H9 (cell line): ENCODE measurements at regions not wholly inside any gene's neighbourhood (a gene's known extent, or its start where the extent isn't known, plus 50 kb on each side); places are given as distances from the start of the nearest gene placed in this dataset.

Source experiments
- DNase-seq: peaks from one replicate; pipeline ENCODE4 v3.0.0-alpha.2; 2017
- H2AFZ ChIP-seq: one replicate; pipeline ENCODE4 v1.6.1; 2013; ENCODE audit warnings: mild to moderate bottlenecking, low read length, control low read depth, moderate library complexity
- H2AK5ac ChIP-seq: 2 replicates; pipeline ENCODE4 v1.6.1; 2013; ENCODE audit warnings: low read length, control low read depth, mixed read lengths; ENCODE audit not compliant: insufficient read length
- H2BK120ac ChIP-seq: one replicate; pipeline ENCODE4 v1.6.1; 2013; ENCODE audit warnings: low read depth, mild to moderate bottlenecking, low read length, control low read depth, inconsistent platforms; ENCODE audit not compliant: poor library complexity, severe bottlenecking
- H2BK12ac ChIP-seq: 2 replicates; pipeline ENCODE4 v1.6.1; 2013; ENCODE audit warnings: low read length, control low read depth, mixed read lengths, low read depth; ENCODE audit not compliant: insufficient read length
- H2BK15ac ChIP-seq: 2 replicates; pipeline ENCODE4 v1.6.1; 2013; ENCODE audit warnings: low read depth, low read length, control low read depth
- H2BK20ac ChIP-seq: one replicate; pipeline ENCODE4 v1.6.1; 2013; ENCODE audit warnings: low read depth, mild to moderate bottlenecking, low read length, control low read depth, inconsistent platforms; ENCODE audit not compliant: poor library complexity, severe bottlenecking
- H2BK5ac ChIP-seq: 2 replicates; pipeline ENCODE4 v1.6.1; 2013; ENCODE audit warnings: low read length, control low read depth, mixed read lengths; ENCODE audit not compliant: insufficient read length
- H3K14ac ChIP-seq: 2 replicates; pipeline ENCODE4 v1.6.1; 2013; ENCODE audit warnings: low read length, control low read depth; ENCODE audit not compliant: insufficient read depth
- H3K18ac ChIP-seq: 2 replicates; pipeline ENCODE4 v1.6.1; 2013; ENCODE audit warnings: low read depth, mild to moderate bottlenecking, mixed read lengths, low read length, control low read depth; ENCODE audit not compliant: insufficient read length
- H3K23ac ChIP-seq: 2 replicates; pipeline ENCODE4 v1.6.1; 2013; ENCODE audit warnings: low read length, control low read depth, mixed read lengths, low read depth; ENCODE audit not compliant: insufficient read length
- H3K23me2 ChIP-seq: 2 replicates; pipeline ENCODE4 v1.6.1; 2013; ENCODE audit warnings: low read depth, mild to moderate bottlenecking, mixed read lengths, low read length, control low read depth; ENCODE audit not compliant: insufficient read length, poor library complexity, severe bottlenecking
- H3K27ac ChIP-seq: 2 replicates; pipeline ENCODE4 v1.5.1; 2013; ENCODE audit warnings: low read length, control low read depth, mixed read lengths, low read depth; ENCODE audit not compliant: insufficient read length
- H3K27me3 ChIP-seq: 2 replicates; pipeline ENCODE4 v1.6.1; 2013; ENCODE audit warnings: low read length, control low read depth, inconsistent platforms; ENCODE audit not compliant: insufficient read depth
- H3K4ac ChIP-seq: 2 replicates; pipeline ENCODE4 v1.6.1; 2013; ENCODE audit warnings: low read depth, mild to moderate bottlenecking, control low read depth, inconsistent platforms, low read length, moderate library complexity
- H3K4me1 ChIP-seq: 2 replicates; pipeline ENCODE4 v1.6.1; 2013; ENCODE audit warnings: low read length, control low read depth, inconsistent platforms; ENCODE audit not compliant: insufficient read depth
- H3K4me2 ChIP-seq: 2 replicates; pipeline ENCODE4 v1.6.1; 2013; ENCODE audit warnings: low read length, control low read depth, mixed read lengths; ENCODE audit not compliant: insufficient read length, insufficient read depth
- H3K56ac ChIP-seq: 2 replicates; pipeline ENCODE4 v1.6.1; 2013; ENCODE audit warnings: low read depth, mild to moderate bottlenecking, mixed read lengths, low read length, control low read depth; ENCODE audit not compliant: insufficient read length
- H3K79me1 ChIP-seq: 2 replicates; pipeline ENCODE4 v1.6.1; 2013; ENCODE audit warnings: low read depth, mild to moderate bottlenecking, moderate library complexity, low read length, control low read depth, inconsistent platforms; ENCODE audit not compliant: insufficient read depth, poor library complexity, severe bottlenecking
- H3K79me2 ChIP-seq: 2 replicates; pipeline ENCODE4 v1.6.1; 2013; ENCODE audit warnings: low read length, control low read depth, inconsistent platforms; ENCODE audit not compliant: insufficient read depth
- H3K9ac ChIP-seq: 2 replicates; pipeline ENCODE4 v1.6.1; 2013; ENCODE audit warnings: low read length, control low read depth, mixed read lengths; ENCODE audit not compliant: insufficient read length; ENCODE audit errors: extremely low read depth
- H3K9me3 ChIP-seq: one replicate; pipeline ENCODE4 v1.6.1; 2013; ENCODE audit warnings: low read depth, low read length, inconsistent platforms; ENCODE audit not compliant: control insufficient read depth
- H3T11ph ChIP-seq: one replicate; pipeline ENCODE4 v1.6.1; 2013; ENCODE audit warnings: mild to moderate bottlenecking, low read length, control low read depth, inconsistent platforms
- H4K20me1 ChIP-seq: one replicate; pipeline ENCODE4 v1.6.1; 2013; ENCODE audit not compliant: control insufficient read depth, insufficient read length, insufficient read depth
- H4K5ac ChIP-seq: 2 replicates; pipeline ENCODE4 v1.6.1; 2013; ENCODE audit warnings: low read depth, mild to moderate bottlenecking, mixed read lengths, low read length, control low read depth; ENCODE audit not compliant: insufficient read length
- H4K8ac ChIP-seq: replicated peaks from 2 replicates; pipeline ENCODE4 v1.6.1; 2013; ENCODE audit warnings: low read length, control low read depth, mixed read lengths, low read depth; ENCODE audit not compliant: insufficient read length
- H4K91ac ChIP-seq: 2 replicates; pipeline ENCODE4 v1.6.1; 2013; ENCODE audit warnings: low read depth, mild to moderate bottlenecking, moderate library complexity, mixed read lengths, low read length, control low read depth; ENCODE audit not compliant: insufficient read length
- H3K27ac Mint-ChIP-seq, 3 experiments: 2 replicates in 2 of 3; 3 replicates in 1 of 3; pipeline ENCODE4 v1.8.0; 2020 to 2021; ENCODE audit warnings: mixed read lengths in 3 of 3, mild to moderate bottlenecking in 1 of 3, moderate library complexity in 1 of 3
- H3K27me3 Mint-ChIP-seq: 2 replicates; pipeline ENCODE4 v1.8.0; 2021; ENCODE audit warnings: low read depth, mild to moderate bottlenecking, moderate library complexity, mixed read lengths
- H3K36me3 Mint-ChIP-seq, 3 experiments: 2 replicates in 2 of 3; 3 replicates in 1 of 3; pipeline ENCODE4 v1.8.0; 2020 to 2021; ENCODE audit warnings: low read depth in 3 of 3, mixed read lengths in 3 of 3; ENCODE audit not compliant: insufficient read depth in 1 of 3
- H3K4me1 Mint-ChIP-seq, 2 experiments: 2 replicates each; pipeline ENCODE4 v1.8.0; 2020; ENCODE audit warnings: mixed read lengths in 2 of 2
- H3K4me3 Mint-ChIP-seq, 2 experiments: 2 replicates in 1 of 2; 3 replicates in 1 of 2; pipeline ENCODE4 v1.8.0; 2020 to 2021; ENCODE audit warnings: mild to moderate bottlenecking in 2 of 2, mixed read lengths in 2 of 2, moderate library complexity in 1 of 2
- H3K9me3 Mint-ChIP-seq, 2 experiments: 2 replicates in 1 of 2; 3 replicates in 1 of 2; pipeline ENCODE4 v1.8.0; 2020; ENCODE audit warnings: mild to moderate bottlenecking in 2 of 2, mixed read lengths in 2 of 2, moderate library complexity in 1 of 2
- WGBS: extraction: QIAGEN DNeasy Blood & Tissue Kit; methylation state at CpG from one replicate; pipeline ENCODE4 v1.1.7; 2013; ENCODE audit warnings: missing lambda C conversion rate, low lambda C conversion rate, mixed read lengths; ENCODE audit not compliant: insufficient read length; ENCODE audit errors: extremely low coverage; 5-methylcytosine and 5-hydroxymethylcytosine counted together
- TF ChIP-seq, protein P1 (sequence below): fragments of 200-600 bp; sonication (generic); conservative IDR thresholded peaks from 3 replicates; pipeline ENCODE4 v1.8.0; 2021; ENCODE audit warnings: antibody characterized with exemption, mild to moderate bottlenecking

DNA sequence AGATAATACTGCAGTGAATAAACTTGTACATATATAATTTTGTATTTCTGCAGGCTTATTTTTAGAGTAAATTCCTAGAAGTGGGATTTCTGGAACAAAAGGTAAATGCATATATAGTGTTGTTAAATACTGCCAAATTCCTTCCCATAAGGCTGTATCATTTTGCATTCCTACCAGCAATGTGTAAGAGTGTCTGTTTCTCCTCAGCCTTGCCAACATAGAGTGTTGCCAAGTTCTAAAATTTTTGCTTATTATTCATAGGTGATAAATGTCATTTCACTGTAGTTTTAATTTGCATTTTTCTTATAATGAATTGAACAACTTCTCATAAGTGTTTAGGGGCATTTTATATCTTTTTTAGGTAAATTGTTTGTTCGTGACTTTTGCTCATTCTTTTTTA lies 174.2 kb upstream of the ZBED5 start:
- Histone ChIP-seq H2BK5ac (no peak overlapping the region), H3K4me1 (no peaks in the 10 kb centered on the region), H2BK20ac (no peak overlapping the region), H3T11ph (no peak overlapping the region), H3K27ac (no peak overlapping the region), H4K20me1 (no peaks in the 10 kb centered on the region), H2BK120ac (no peak overlapping the region), H3K9ac (no peak overlapping the region), H4K8ac (no peak overlapping the region), H2AFZ (no peak overlapping the region), H3K56ac (no peak overlapping the region), H3K4me2 (no peak overlapping the region), H3K79me2 (no peaks in the 10 kb centered on the region), H3K14ac (no peak overlapping the region), H4K5ac (no peak overlapping the region), H2BK12ac (no peak overlapping the region), H3K27me3 (no peaks in the 10 kb centered on the region), H3K9me3 (no peaks in the 10 kb centered on the region), H3K23me2 (no peaks in the 10 kb centered on the region), H3K18ac (no peak overlapping the region), H3K79me1 (no peaks in the 10 kb centered on the region), H3K4ac (no peak overlapping the region), H2AK5ac (no peak overlapping the region), H4K91ac (no peak overlapping the region), H3K23ac (no peak overlapping the region), H2BK15ac (no peak overlapping the region)
- Mint-ChIP-seq H3K4me3 (no peak overlapping the region), H3K9me3 (peaks cover 0 to 6% of the 10 kb centered on the region in 2 experiments; a peak in 2 of 5 replicates), H3K27ac (no peak overlapping the region), H3K4me1 (peaks cover 2 to 4% of the 10 kb centered on the region in 2 experiments; a peak in 1 of 4 replicates), H3K27me3 (no peaks in the 10 kb centered on the region), H3K36me3 (no peaks in the 10 kb centered on the region; a peak in 1 of 7 replicates)
- TF ChIP-seq, protein P1, sequence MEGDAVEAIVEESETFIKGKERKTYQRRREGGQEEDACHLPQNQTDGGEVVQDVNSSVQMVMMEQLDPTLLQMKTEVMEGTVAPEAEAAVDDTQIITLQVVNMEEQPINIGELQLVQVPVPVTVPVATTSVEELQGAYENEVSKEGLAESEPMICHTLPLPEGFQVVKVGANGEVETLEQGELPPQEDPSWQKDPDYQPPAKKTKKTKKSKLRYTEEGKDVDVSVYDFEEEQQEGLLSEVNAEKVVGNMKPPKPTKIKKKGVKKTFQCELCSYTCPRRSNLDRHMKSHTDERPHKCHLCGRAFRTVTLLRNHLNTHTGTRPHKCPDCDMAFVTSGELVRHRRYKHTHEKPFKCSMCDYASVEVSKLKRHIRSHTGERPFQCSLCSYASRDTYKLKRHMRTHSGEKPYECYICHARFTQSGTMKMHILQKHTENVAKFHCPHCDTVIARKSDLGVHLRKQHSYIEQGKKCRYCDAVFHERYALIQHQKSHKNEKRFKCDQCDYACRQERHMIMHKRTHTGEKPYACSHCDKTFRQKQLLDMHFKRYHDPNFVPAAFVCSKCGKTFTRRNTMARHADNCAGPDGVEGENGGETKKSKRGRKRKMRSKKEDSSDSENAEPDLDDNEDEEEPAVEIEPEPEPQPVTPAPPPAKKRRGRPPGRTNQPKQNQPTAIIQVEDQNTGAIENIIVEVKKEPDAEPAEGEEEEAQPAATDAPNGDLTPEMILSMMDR, result no peak
- no peak for DNase-seq
- WGBS, result no CpG with 5 or more reads among the region's 1 CpG
